ENCODE measurements at regions not wholly inside any gene's neighbourhood (a gene's known extent, or its start where the extent isn't known, plus 50 kb on each side); places are given as distances from the start of the nearest gene placed in this dataset.

DNA sequence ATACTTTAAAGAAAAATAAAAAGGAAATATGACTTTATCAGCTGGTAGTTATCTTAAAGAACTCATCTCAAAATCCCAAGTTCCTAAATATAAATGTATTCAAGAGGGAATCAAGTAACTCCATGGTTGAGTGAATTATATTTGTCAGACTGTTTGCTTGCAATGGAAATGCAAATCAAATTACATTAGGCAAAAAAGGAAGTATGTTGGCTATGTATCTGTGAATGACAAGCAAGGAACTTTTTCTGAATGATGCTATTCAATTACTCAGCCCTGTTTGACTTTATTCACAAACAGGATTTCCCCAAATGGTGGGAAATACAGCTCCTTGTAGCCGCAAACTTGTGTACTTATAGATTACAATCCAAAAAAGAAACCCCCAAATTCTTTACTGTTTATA is 309.1 kb downstream of the ARL6IP6 start:
- Histone ChIP-seq H3K36me3 (ENCODE audit: control insufficient read depth in 4 of 4, insufficient read depth in 3 of 4, low read depth in 1 of 4, low read length in 3 of 4) (no peaks in the 10 kb centered on the region), H3K27me3 (ENCODE audit: control insufficient read depth in 4 of 4, insufficient read depth in 4 of 4, low read length in 3 of 4) (no peaks in the 10 kb centered on the region), H3K27ac (ENCODE audit: low read depth in 1 of 2, low read length in 2 of 2) (no peak overlapping the region), H3K9me3 (ENCODE audit: control insufficient read depth in 4 of 4, low read length in 3 of 4) (no peaks in the 10 kb centered on the region), H3K4me1 (ENCODE audit: control insufficient read depth in 4 of 4, insufficient read depth in 4 of 4, low read length in 3 of 4) (no peaks in the 10 kb centered on the region), H3K4me3 (ENCODE audit: low read depth in 1 of 3, low read length in 3 of 3) (no peak overlapping the region), H3K9ac (ENCODE audit: low read depth in 1 of 2, low read length in 2 of 2) (no peak overlapping the region)
- 60% methylated on average over 1 of the region's 1 CpG for WGBS
- TF ChIP-seq GABPA (IDR thresholded peaks at IDR 0.05 in 1 of 2, conservative IDR thresholded peaks at IDR 0.05 in 1 of 2) (no peak), FOXA1 (IDR thresholded peaks at IDR 0.05) (no peak), MAX (IDR thresholded peaks at IDR 0.05) (no peak), HNF4G (IDR thresholded peaks at IDR 0.05) (no peak), FOXA2 (IDR thresholded peaks at IDR 0.05) (no peak), EGR1 (IDR thresholded peaks at IDR 0.05; ENCODE audit: low read depth in 2 of 2) (no peak), TAF1 (conservative IDR thresholded peaks at IDR 0.05) (no peak), RXRA (IDR thresholded peaks at IDR 0.05) (no peak), JUND (IDR thresholded peaks at IDR 0.05) (no peak), RAD21 (IDR thresholded peaks at IDR 0.05) (no peak), NR2F2 (IDR thresholded peaks at IDR 0.05) (no peak), YY1 (IDR thresholded peaks at IDR 0.05) (no peak), ATF3 (IDR thresholded peaks at IDR 0.05) (no peak), HNF4A (conservative IDR thresholded peaks at IDR 0.05) (no peak), REST (IDR thresholded peaks at IDR 0.05) (no peak), SP1 (IDR thresholded peaks at IDR 0.05) (no peak)
- TF ChIP-seq, protein P1, sequence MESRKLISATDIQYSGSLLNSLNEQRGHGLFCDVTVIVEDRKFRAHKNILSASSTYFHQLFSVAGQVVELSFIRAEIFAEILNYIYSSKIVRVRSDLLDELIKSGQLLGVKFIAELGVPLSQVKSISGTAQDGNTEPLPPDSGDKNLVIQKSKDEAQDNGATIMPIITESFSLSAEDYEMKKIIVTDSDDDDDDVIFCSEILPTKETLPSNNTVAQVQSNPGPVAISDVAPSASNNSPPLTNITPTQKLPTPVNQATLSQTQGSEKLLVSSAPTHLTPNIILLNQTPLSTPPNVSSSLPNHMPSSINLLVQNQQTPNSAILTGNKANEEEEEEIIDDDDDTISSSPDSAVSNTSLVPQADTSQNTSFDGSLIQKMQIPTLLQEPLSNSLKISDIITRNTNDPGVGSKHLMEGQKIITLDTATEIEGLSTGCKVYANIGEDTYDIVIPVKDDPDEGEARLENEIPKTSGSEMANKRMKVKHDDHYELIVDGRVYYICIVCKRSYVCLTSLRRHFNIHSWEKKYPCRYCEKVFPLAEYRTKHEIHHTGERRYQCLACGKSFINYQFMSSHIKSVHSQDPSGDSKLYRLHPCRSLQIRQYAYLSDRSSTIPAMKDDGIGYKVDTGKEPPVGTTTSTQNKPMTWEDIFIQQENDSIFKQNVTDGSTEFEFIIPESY (IDR thresholded peaks at IDR 0.05) = no peak
- TF ChIP-seq, protein P2, sequence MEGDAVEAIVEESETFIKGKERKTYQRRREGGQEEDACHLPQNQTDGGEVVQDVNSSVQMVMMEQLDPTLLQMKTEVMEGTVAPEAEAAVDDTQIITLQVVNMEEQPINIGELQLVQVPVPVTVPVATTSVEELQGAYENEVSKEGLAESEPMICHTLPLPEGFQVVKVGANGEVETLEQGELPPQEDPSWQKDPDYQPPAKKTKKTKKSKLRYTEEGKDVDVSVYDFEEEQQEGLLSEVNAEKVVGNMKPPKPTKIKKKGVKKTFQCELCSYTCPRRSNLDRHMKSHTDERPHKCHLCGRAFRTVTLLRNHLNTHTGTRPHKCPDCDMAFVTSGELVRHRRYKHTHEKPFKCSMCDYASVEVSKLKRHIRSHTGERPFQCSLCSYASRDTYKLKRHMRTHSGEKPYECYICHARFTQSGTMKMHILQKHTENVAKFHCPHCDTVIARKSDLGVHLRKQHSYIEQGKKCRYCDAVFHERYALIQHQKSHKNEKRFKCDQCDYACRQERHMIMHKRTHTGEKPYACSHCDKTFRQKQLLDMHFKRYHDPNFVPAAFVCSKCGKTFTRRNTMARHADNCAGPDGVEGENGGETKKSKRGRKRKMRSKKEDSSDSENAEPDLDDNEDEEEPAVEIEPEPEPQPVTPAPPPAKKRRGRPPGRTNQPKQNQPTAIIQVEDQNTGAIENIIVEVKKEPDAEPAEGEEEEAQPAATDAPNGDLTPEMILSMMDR (IDR thresholded peaks at IDR 0.05; ENCODE audit: low read depth, low read length, missing input control) = no peak
- no peak for DNase-seq (ENCODE audit: low spot score)

Data from liver (tissue), 8 donors.